ENCODE measurements at regions not wholly inside any gene's neighbourhood (a gene's known extent, or its start where the extent isn't known, plus 50 kb on each side); places are given as distances from the start of the nearest gene placed in this dataset.

DNA sequence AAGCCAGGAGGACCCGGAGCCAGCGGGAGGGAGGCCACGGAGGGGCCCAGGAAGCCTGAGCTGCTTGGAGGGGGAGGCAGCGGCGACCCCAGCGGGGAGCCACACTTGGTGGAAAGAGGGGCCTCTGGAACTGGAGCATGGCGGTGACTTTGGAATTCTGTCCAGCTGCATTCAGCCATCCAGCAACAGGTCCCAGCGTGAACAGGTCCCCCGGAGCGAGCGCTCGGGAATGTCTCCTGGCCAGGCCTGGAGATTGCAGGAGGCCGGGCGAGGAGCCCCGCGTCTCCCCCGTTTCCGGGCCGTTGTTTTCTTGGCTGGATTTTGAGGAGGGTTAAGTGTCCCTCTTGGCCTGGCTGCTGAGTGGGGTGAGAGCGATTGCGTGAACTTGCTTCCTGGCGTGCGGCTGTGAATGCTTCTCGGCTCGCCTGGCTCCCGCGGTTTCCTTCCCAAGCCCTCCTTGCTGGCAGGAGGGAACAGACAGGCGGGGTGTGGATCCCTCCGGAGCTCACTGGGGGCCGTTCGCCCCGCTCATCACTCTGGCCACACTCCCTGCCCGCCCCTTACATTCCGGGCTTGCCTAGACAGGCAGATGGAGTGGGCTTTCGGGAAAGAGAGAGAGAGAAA lies 125.3 kb upstream of the IRX4 start:
- TF ChIP-seq POLR2A (IDR thresholded peaks at IDR 0.05; ENCODE audit: low read length) (no peak), GATA1 (IDR thresholded peaks at IDR 0.05; ENCODE audit: low read depth, low read length) (no peak)
